ENCODE measurements at regions not wholly inside any gene's neighbourhood (a gene's known extent, or its start where the extent isn't known, plus 50 kb on each side); places are given as distances from the start of the nearest gene placed in this dataset.

DNA sequence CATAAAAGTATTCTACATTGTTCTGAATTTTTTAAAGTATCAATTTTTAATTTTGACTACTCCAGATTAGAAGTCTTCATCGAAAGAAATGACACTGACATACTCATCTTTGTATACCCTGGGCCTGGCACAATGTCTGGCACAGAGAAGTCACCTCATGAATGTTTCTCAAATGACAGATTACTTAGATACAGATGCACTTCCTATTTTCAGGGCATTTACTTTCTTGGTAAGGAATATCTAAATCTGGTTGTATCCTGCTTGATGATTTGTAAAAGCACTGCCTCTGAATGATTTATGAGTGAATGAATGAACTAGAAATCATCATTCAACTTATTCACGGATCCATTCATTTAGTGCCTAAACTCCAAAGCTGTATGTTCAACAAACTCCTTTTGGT, 1784.7 kb downstream of the LRRC4C start:
- Mint-ChIP-seq H3K27me3 (no peaks in the 10 kb centered on the region), H3K4me1 (no peaks in the 10 kb centered on the region), H3K9me3 (ENCODE audit: insufficient read depth) (no peaks in the 10 kb centered on the region), H3K4me3 (no peak overlapping the region), H3K27ac (no peak overlapping the region)
- no peak overlapping the region for H3K27ac ChIP-seq (ENCODE audit: low read length in 2 of 2)
- ATAC-seq (ENCODE audit: low read depth) (no peak), DNase-seq (no peak)
- no CpG with 5 or more reads among the region's 2 CpGs for WGBS (ENCODE audit: insufficient coverage)
- ChIA-PET CTCF (no interaction called here), POLR2A (no interaction called here)
- H3K9me3 ChIP-seq (ENCODE audit: control extremely low read depth in 1 of 3, control insufficient read depth in 2 of 3, insufficient read depth in 1 of 3, low read length in 2 of 3), result peaks cover 0 to 2% (median 0%) of the 10 kb centered on the region in 3 donors
- H3K9ac ChIP-seq (ENCODE audit: low read length), result no peak overlapping the region
- TF ChIP-seq, protein P1, sequence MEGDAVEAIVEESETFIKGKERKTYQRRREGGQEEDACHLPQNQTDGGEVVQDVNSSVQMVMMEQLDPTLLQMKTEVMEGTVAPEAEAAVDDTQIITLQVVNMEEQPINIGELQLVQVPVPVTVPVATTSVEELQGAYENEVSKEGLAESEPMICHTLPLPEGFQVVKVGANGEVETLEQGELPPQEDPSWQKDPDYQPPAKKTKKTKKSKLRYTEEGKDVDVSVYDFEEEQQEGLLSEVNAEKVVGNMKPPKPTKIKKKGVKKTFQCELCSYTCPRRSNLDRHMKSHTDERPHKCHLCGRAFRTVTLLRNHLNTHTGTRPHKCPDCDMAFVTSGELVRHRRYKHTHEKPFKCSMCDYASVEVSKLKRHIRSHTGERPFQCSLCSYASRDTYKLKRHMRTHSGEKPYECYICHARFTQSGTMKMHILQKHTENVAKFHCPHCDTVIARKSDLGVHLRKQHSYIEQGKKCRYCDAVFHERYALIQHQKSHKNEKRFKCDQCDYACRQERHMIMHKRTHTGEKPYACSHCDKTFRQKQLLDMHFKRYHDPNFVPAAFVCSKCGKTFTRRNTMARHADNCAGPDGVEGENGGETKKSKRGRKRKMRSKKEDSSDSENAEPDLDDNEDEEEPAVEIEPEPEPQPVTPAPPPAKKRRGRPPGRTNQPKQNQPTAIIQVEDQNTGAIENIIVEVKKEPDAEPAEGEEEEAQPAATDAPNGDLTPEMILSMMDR (IDR thresholded peaks at IDR 0.05), result no peak
- TF ChIP-seq EZH2 (IDR thresholded peaks at IDR 0.05; ENCODE audit: borderline replicate concordance, insufficient read depth, low read depth, low read length, poor library complexity, severe bottlenecking), result no peak
- no peak overlapping the region for H3K4me3 ChIP-seq (ENCODE audit: control extremely low read depth in 1 of 5, extremely low read depth in 1 of 5, insufficient read depth in 1 of 5, low read depth in 2 of 5, low read length in 4 of 5)
- H3K27me3 ChIP-seq (replicated peaks in 1 of 4; ENCODE audit: control extremely low read depth in 1 of 4, control insufficient read depth in 3 of 4, insufficient read depth in 4 of 4, low read length in 3 of 4), result no peaks in the 10 kb centered on the region
- no peak overlapping the region for H2AFZ ChIP-seq (ENCODE audit: insufficient read depth, low read depth, low read length, poor library complexity, severe bottlenecking)
- no peaks in the 10 kb centered on the region for H3K36me3 ChIP-seq (replicated peaks in 1 of 2; ENCODE audit: control extremely low read depth in 1 of 2, control insufficient read depth in 1 of 2, extremely low read depth in 1 of 2, insufficient read depth in 2 of 2, low read length in 1 of 2)
- H4K20me1 ChIP-seq (ENCODE audit: control insufficient read depth, insufficient read depth, low read length, poor library complexity, severe bottlenecking), result no peaks in the 10 kb centered on the region
- H3K79me2 ChIP-seq (ENCODE audit: control insufficient read depth, insufficient read depth, low read length), result no peaks in the 10 kb centered on the region
- H3K4me2 ChIP-seq (replicated peaks; ENCODE audit: low read depth, low read length, poor library complexity, severe bottlenecking), result no peak overlapping the region
- no peaks in the 10 kb centered on the region for H3K4me1 ChIP-seq (ENCODE audit: control insufficient read depth in 2 of 2, insufficient read depth in 2 of 2, low read length in 2 of 2)
- intact Hi-C loops (cut with micrococcal nuclease), result no loop called here

DNA sequence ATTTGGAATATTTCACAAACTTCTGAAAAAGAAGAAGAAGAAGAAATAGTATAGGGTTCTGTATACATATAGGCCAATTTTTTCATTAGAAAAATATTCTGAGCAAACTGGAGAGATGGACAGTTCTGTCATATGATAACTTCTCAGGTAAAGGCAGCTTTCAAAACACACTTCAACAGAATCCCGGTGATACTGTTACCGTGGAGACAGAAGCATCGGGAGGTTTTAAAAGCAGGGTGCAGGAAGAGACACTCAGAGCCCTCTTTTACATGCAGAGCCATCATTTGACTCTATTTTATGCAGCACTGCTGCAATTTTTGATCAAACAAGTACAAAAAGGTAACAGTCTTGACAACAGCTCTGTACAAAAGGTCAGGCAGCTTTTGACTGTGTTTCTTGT, 1785.4 kb downstream of the LRRC4C start:
- Histone ChIP-seq H3K36me3 (replicated peaks in 1 of 2; ENCODE audit: control extremely low read depth in 1 of 2, control insufficient read depth in 1 of 2, extremely low read depth in 1 of 2, insufficient read depth in 2 of 2, low read length in 1 of 2) (no peaks in the 10 kb centered on the region), H3K9ac (ENCODE audit: low read length) (no peak overlapping the region), H3K4me1 (ENCODE audit: control insufficient read depth in 2 of 2, insufficient read depth in 2 of 2, low read length in 2 of 2) (no peaks in the 10 kb centered on the region), H4K20me1 (ENCODE audit: control insufficient read depth, insufficient read depth, low read length, poor library complexity, severe bottlenecking) (no peaks in the 10 kb centered on the region), H2AFZ (ENCODE audit: insufficient read depth, low read depth, low read length, poor library complexity, severe bottlenecking) (no peak overlapping the region), H3K27ac (ENCODE audit: low read length in 2 of 2) (no peak overlapping the region), H3K9me3 (ENCODE audit: control extremely low read depth in 1 of 3, control insufficient read depth in 2 of 3, insufficient read depth in 1 of 3, low read length in 2 of 3) (no peaks in the 10 kb centered on the region), H3K4me3 (ENCODE audit: control extremely low read depth in 1 of 5, extremely low read depth in 1 of 5, insufficient read depth in 1 of 5, low read depth in 2 of 5, low read length in 4 of 5) (no peak overlapping the region), H3K27me3 (replicated peaks in 1 of 4; ENCODE audit: control extremely low read depth in 1 of 4, control insufficient read depth in 3 of 4, insufficient read depth in 4 of 4, low read length in 3 of 4) (no peaks in the 10 kb centered on the region), H3K79me2 (ENCODE audit: control insufficient read depth, insufficient read depth, low read length) (no peaks in the 10 kb centered on the region), H3K4me2 (replicated peaks; ENCODE audit: low read depth, low read length, poor library complexity, severe bottlenecking) (no peak overlapping the region)
- intact Hi-C loops (cut with micrococcal nuclease), result no loop called here
- Mint-ChIP-seq H3K27ac (no peak overlapping the region), H3K9me3 (ENCODE audit: insufficient read depth) (no peaks in the 10 kb centered on the region), H3K4me1 (no peaks in the 10 kb centered on the region), H3K27me3 (no peaks in the 10 kb centered on the region), H3K4me3 (no peak overlapping the region)
- ATAC-seq (ENCODE audit: low read depth), result no peak
- ChIA-PET POLR2A (no interaction called here), CTCF (no interaction called here)
- 95% methylated on average over 3 of the region's 3 CpGs for WGBS (ENCODE audit: insufficient coverage)
- DNase-seq, result no peak
- TF ChIP-seq, protein P1 (IDR thresholded peaks at IDR 0.05), result no peak
- TF ChIP-seq EZH2 (IDR thresholded peaks at IDR 0.05; ENCODE audit: borderline replicate concordance, insufficient read depth, low read depth, low read length, poor library complexity, severe bottlenecking), result no peak

Measured in B cell (primary cell).